B cell (primary cell): ENCODE measurements at regions not wholly inside any gene's neighbourhood (a gene's known extent, or its start where the extent isn't known, plus 50 kb on each side); places are given as distances from the start of the nearest gene placed in this dataset.

Experiments
- ATAC-seq: fragments of 200-7000 bp; cut with Tn5 transposase; one replicate; pipeline ENCODE4 v1.10.0; 2021; ENCODE audit warnings: low read depth, mild to moderate bottlenecking, moderate number of reproducible peaks, moderate library complexity
- CTCF ChIA-PET: fragments of 350-600 bp; sonication (Branson Sonifier 250); formaldehyde crosslinking; loops from one replicate; lab custom pipeline; 2021; ENCODE audit warnings: antibody characterized with exemption, inconsistent platforms; lab: Charles Lee
- POLR2A ChIA-PET: fragments of 350-600 bp; sonication (Branson Sonifier 250); formaldehyde crosslinking; loops from one replicate; lab custom pipeline; 2021; ENCODE audit warnings: antibody characterized with exemption; lab: Charles Lee
- DNase-seq: peaks from one replicate; pipeline ENCODE4 v3.0.0; 2013
- H2AFZ ChIP-seq: 2 replicates; pipeline ENCODE4 v1.6.1; 2012; ENCODE audit warnings: mild to moderate bottlenecking, low read depth, low read length; ENCODE audit not compliant: insufficient read depth, poor library complexity, severe bottlenecking
- H3K27ac ChIP-seq, 2 donors: 1 replicate in 1 of 2; 2 replicates in 1 of 2; pipeline ENCODE4 v1.5.1; 2012 to 2013; ENCODE audit warnings: low read length in 2 of 2, mild to moderate bottlenecking in 2 of 2, moderate library complexity in 1 of 2
- H3K27me3 ChIP-seq, 4 experiments: fragments of 200-600 bp in 1 of 4; sonication (generic) in 1 of 4; replicated peaks in 1 of 4; 1 replicate in 2 of 4; 2 replicates in 2 of 4; pipeline versions ENCODE4 v1.6.1 to v1.7.0; 2013 to 2016; ENCODE audit warnings: low read length in 3 of 4, mild to moderate bottlenecking in 2 of 4, mixed read lengths in 1 of 4, moderate library complexity in 1 of 4; ENCODE audit not compliant: insufficient read depth in 4 of 4, control insufficient read depth in 3 of 4; ENCODE audit errors: control extremely low read depth in 1 of 4
- H3K36me3 ChIP-seq, 2 experiments: replicated peaks in 1 of 2; 1 replicate in 1 of 2; 2 replicates in 1 of 2; pipeline versions ENCODE4 v1.6.1 to v1.7.1; 2013; ENCODE audit warnings: low read length in 1 of 2; ENCODE audit not compliant: insufficient read depth in 2 of 2, control insufficient read depth in 1 of 2; ENCODE audit errors: control extremely low read depth in 1 of 2, extremely low read depth in 1 of 2
- H3K4me1 ChIP-seq, 2 donors: fragments of 200-600 bp in 1 of 2; sonication (generic) in 1 of 2; 1 replicate in 1 of 2; 2 replicates in 1 of 2; pipeline versions ENCODE4 v1.5.1 to v1.6.1; 2013 to 2017; ENCODE audit warnings: low read length in 2 of 2; ENCODE audit not compliant: control insufficient read depth in 2 of 2, insufficient read depth in 2 of 2
- H3K4me2 ChIP-seq: replicated peaks from 2 replicates; pipeline ENCODE3; 2012; ENCODE audit warnings: mild to moderate bottlenecking, low read depth, low read length; ENCODE audit not compliant: poor library complexity, severe bottlenecking
- H3K4me3 ChIP-seq, 5 experiments: fragments of 200-600 bp in 1 of 5; sonication (generic) in 1 of 5; 1 replicate in 3 of 5; 2 replicates in 2 of 5; pipeline versions ENCODE4 v1.5.1 to v1.7.0; 2011 to 2016; ENCODE audit warnings: low read length in 4 of 5, mild to moderate bottlenecking in 4 of 5, low read depth in 2 of 5, control low read depth in 1 of 5, moderate library complexity in 1 of 5; ENCODE audit not compliant: insufficient read depth in 1 of 5; ENCODE audit errors: control extremely low read depth in 1 of 5, extremely low read depth in 1 of 5
- H3K79me2 ChIP-seq: fragments of 200-600 bp; sonication (generic); one replicate; pipeline ENCODE4 v1.6.0; 2016; ENCODE audit warnings: low read length; ENCODE audit not compliant: control insufficient read depth, insufficient read depth
- H3K9ac ChIP-seq: fragments of 200-600 bp; sonication (generic); 2 replicates; pipeline ENCODE4 v1.6.1; 2017; ENCODE audit warnings: mild to moderate bottlenecking, low read length, moderate library complexity
- H3K9me3 ChIP-seq, 3 donors: one replicate each; pipeline versions ENCODE4 v1.6.1 to v1.7.1; 2013; ENCODE audit warnings: low read length in 2 of 3; ENCODE audit not compliant: control insufficient read depth in 2 of 3, insufficient read depth in 1 of 3; ENCODE audit errors: control extremely low read depth in 1 of 3
- H4K20me1 ChIP-seq: 2 replicates; pipeline ENCODE4 v1.6.0; 2012; ENCODE audit warnings: mild to moderate bottlenecking, low read length; ENCODE audit not compliant: insufficient read depth, control insufficient read depth, poor library complexity, severe bottlenecking
- H3K27ac Mint-ChIP-seq: one replicate; pipeline ENCODE4 v1.8.0; 2021; ENCODE audit warnings: mixed read lengths
- H3K27me3 Mint-ChIP-seq: one replicate; pipeline ENCODE4 v1.8.0; 2021; ENCODE audit warnings: mixed read lengths
- H3K4me1 Mint-ChIP-seq: one replicate; pipeline ENCODE4 v1.8.0; 2021; ENCODE audit warnings: mixed read lengths
- H3K4me3 Mint-ChIP-seq: one replicate; pipeline ENCODE4 v1.8.0; 2021; ENCODE audit warnings: mixed read lengths
- H3K9me3 Mint-ChIP-seq: one replicate; pipeline ENCODE4 v1.8.0; 2022; ENCODE audit warnings: mixed read lengths; ENCODE audit not compliant: insufficient read depth
- CTCF ChIP-seq: fragments of 200-600 bp; IDR thresholded peaks from one replicate; pipeline ENCODE4 v1.8.0; 2022; ENCODE audit warnings: antibody characterized with exemption, mild to moderate bottlenecking
- EZH2 ChIP-seq: IDR thresholded peaks from 2 replicates; pipeline ENCODE4 v1.6.1; 2012; ENCODE audit warnings: borderline replicate concordance, low read depth, mild to moderate bottlenecking, moderate library complexity, low read length; ENCODE audit not compliant: insufficient read depth, poor library complexity, severe bottlenecking
- WGBS: methylation state at CpG from one replicate; pipeline ENCODE4 v1.1.5; 2013; ENCODE audit warnings: missing lambda C conversion rate; ENCODE audit not compliant: insufficient coverage; 5-methylcytosine and 5-hydroxymethylcytosine counted together
- intact Hi-C: fragments of 100-400 bp; cut with micrococcal nuclease; formaldehyde crosslinking; loops from one replicate; pipeline ENCODE4 v1.10.0; 2022

- H3K27me3 Mint-ChIP-seq, result no peaks in the 10 kb centered on the region
- TF ChIP-seq CTCF (no peak), EZH2 (no peak)
- ChIA-PET POLR2A (no interaction called here), CTCF (no interaction called here)
- no peaks in the 10 kb centered on the region for H3K4me1 Mint-ChIP-seq
- Histone ChIP-seq H3K4me3 (no peak overlapping the region), H3K27ac (no peak overlapping the region), H3K9ac (no peak overlapping the region), H3K9me3 (peaks cover 0 to 21% (median 0%) of the 10 kb centered on the region in 3 donors), H3K4me2 (no peak overlapping the region), H3K79me2 (no peaks in the 10 kb centered on the region), H4K20me1 (no peaks in the 10 kb centered on the region), H2AFZ (no peak overlapping the region), H3K36me3 (no peaks in the 10 kb centered on the region), H3K27me3 (no peaks in the 10 kb centered on the region), H3K4me1 (no peaks in the 10 kb centered on the region)
- ATAC-seq (no peak), DNase-seq (no peak)
- intact Hi-C loops, result no loop called here
- WGBS, result 100% methylated on average over 3 of the region's 7 CpGs
- H3K9me3 Mint-ChIP-seq, result peaks cover 14% of the 10 kb centered on the region
- H3K4me3 Mint-ChIP-seq, result no peak overlapping the region
- H3K27ac Mint-ChIP-seq, result no peak overlapping the region
Measured at GRCh38 chr15:93271871-93272270, 182.9 kb upstream of the RGMA start.

GRCh38 chr15:93270937-93271467 is 182.0 kb upstream of the RGMA start:
- CTCF ChIA-PET, result no interaction called here
- ATAC-seq (no peak), DNase-seq (no peak)
- Mint-ChIP-seq H3K4me1 (no peaks in the 10 kb centered on the region), H3K9me3 (peaks cover 14% of the 10 kb centered on the region), H3K4me3 (no peak overlapping the region), H3K27me3 (no peaks in the 10 kb centered on the region), H3K27ac (no peak overlapping the region)
- Histone ChIP-seq H3K79me2 (no peaks in the 10 kb centered on the region), H4K20me1 (no peaks in the 10 kb centered on the region), H3K27ac (no peak overlapping the region), H3K9me3 (peaks cover 0 to 21% (median 0%) of the 10 kb centered on the region in 3 donors), H3K4me3 (no peak overlapping the region), H3K4me2 (no peak overlapping the region), H3K27me3 (no peaks in the 10 kb centered on the region), H3K9ac (no peak overlapping the region), H3K36me3 (no peaks in the 10 kb centered on the region), H3K4me1 (no peaks in the 10 kb centered on the region), H2AFZ (no peak overlapping the region)
- no peak for TF ChIP-seq EZH2
- TF ChIP-seq CTCF, result no peak
- WGBS, result 77% methylated on average over 8 of the region's 8 CpGs
- POLR2A ChIA-PET, result no interaction called here
- intact Hi-C loops, result no loop called here
